Chondrocyte (in vitro differentiated cells): ENCODE measurements at regions not wholly inside any gene's neighbourhood (a gene's known extent, or its start where the extent isn't known, plus 50 kb on each side); places are given as distances from the start of the nearest gene placed in this dataset.
"Not testable (repeated sequence)": the region's sequence is repeated elsewhere in the genome, so short reads cannot be mapped to it uniquely, and the experiment has no call there.

Experiments
- DNase-seq: peaks from one replicate; pipeline ENCODE4 v3.0.0; 2021; ENCODE audit warnings: mixed read lengths, low spot score
- H3K27ac Mint-ChIP-seq: one replicate; pipeline ENCODE4 v1.8.0; 2021; ENCODE audit warnings: mild to moderate bottlenecking, moderate library complexity, mixed read lengths; ENCODE audit not compliant: unreplicated experiment
- H3K27me3 Mint-ChIP-seq: 2 replicates; pipeline ENCODE4 v1.8.0; 2021; ENCODE audit warnings: low read depth, mixed read lengths
- H3K36me3 Mint-ChIP-seq: 2 replicates; pipeline ENCODE4 v1.8.0; 2021; ENCODE audit warnings: low read depth, mixed read lengths
- H3K4me1 Mint-ChIP-seq: 2 replicates; pipeline ENCODE4 v1.8.0; 2021; ENCODE audit warnings: low read depth, mild to moderate bottlenecking, mixed read lengths
- H3K4me3 Mint-ChIP-seq: one replicate; pipeline ENCODE4 v1.8.0; 2021; ENCODE audit warnings: mild to moderate bottlenecking, moderate library complexity, mixed read lengths; ENCODE audit not compliant: unreplicated experiment
- H3K9me3 Mint-ChIP-seq: 2 replicates; pipeline ENCODE4 v1.8.0; 2021; ENCODE audit warnings: low read depth, mixed read lengths
- TF ChIP-seq, protein P1 (sequence below): fragments of 200-600 bp; sonication (generic); IDR thresholded peaks from 2 replicates; pipeline ENCODE4 v1.5.0; 2021; ENCODE audit warnings: antibody characterized with exemption, mild to moderate bottlenecking, moderate library complexity

DNA sequence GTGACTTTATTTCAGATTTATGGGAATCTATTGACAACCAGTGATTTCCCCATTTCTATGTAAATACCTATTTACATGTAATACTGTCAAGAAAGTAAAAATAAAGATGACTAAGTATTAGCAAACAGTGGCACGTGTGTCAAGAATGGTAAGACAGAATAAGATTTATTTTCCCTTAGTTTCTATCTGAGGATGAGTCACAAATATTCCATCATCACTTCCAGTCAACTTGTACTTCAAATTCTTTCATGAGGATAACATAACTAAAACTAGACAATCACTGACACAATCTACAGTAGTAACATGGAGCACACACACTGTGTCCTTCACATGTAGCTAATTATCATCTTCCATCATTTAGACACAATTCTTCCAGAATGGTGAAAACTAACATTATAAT, 625.3 kb upstream of the PCDH7 start:
- H3K27ac Mint-ChIP-seq: no peak overlapping the region
- no peaks in the 10 kb centered on the region for H3K27me3 Mint-ChIP-seq
- H3K36me3 Mint-ChIP-seq: no peaks in the 10 kb centered on the region
- no peak overlapping the region for H3K4me3 Mint-ChIP-seq
- no peaks in the 10 kb centered on the region for H3K4me1 Mint-ChIP-seq
- DNase-seq: no peak
- TF ChIP-seq, protein P1, sequence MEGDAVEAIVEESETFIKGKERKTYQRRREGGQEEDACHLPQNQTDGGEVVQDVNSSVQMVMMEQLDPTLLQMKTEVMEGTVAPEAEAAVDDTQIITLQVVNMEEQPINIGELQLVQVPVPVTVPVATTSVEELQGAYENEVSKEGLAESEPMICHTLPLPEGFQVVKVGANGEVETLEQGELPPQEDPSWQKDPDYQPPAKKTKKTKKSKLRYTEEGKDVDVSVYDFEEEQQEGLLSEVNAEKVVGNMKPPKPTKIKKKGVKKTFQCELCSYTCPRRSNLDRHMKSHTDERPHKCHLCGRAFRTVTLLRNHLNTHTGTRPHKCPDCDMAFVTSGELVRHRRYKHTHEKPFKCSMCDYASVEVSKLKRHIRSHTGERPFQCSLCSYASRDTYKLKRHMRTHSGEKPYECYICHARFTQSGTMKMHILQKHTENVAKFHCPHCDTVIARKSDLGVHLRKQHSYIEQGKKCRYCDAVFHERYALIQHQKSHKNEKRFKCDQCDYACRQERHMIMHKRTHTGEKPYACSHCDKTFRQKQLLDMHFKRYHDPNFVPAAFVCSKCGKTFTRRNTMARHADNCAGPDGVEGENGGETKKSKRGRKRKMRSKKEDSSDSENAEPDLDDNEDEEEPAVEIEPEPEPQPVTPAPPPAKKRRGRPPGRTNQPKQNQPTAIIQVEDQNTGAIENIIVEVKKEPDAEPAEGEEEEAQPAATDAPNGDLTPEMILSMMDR: no peak
- peaks cover 16% of the 10 kb centered on the region for H3K9me3 Mint-ChIP-seq

DNA sequence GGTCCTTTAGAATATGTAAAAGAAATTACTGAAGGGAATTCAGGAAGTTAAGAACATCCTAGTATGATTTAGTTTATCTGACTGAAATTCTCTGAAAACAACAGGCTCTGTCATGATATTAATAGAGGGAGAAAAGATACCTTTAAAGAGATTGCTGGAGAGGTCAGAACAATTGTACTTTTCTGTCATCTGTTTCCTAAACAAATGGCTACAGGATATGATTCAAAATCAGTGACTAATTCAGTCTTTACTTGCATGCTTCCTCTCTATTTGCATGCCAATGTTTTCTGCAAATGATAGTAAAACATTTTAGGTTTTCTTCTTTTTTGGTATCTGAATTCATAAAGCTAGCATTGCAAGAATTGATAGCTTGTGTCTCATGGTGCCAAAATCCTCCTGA, 616.7 kb upstream of the PCDH7 start:
- no peaks in the 10 kb centered on the region for H3K27me3 Mint-ChIP-seq
- no peak overlapping the region for H3K4me3 Mint-ChIP-seq
- H3K27ac Mint-ChIP-seq: no peak overlapping the region
- no peaks in the 10 kb centered on the region for H3K36me3 Mint-ChIP-seq
- peaks cover 22% of the 10 kb centered on the region for H3K9me3 Mint-ChIP-seq
- TF ChIP-seq, protein P1: no peak
- DNase-seq: no peak
- no peaks in the 10 kb centered on the region for H3K4me1 Mint-ChIP-seq

DNA sequence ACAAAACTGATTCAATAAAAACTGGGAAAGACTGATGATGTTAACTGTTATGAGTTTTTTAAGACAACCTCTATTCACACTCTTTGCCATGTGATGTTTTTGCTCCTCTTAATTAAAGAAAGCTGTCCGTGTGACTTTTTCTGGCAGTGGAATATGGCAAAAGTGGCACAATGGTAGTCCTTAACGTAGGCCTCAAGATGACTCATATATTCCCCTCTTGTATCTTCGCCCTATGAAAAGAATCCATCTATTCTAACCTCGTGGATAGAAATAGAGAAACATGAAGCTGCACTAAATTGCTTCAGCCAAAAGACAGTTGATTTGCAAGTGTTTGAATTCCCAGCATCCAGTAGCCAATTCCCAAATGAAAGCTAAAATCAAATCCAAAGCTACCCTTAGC, 603.8 kb upstream of the PCDH7 start:
- H3K4me3 Mint-ChIP-seq: no peak overlapping the region
- H3K9me3 Mint-ChIP-seq: peaks cover 7% of the 10 kb centered on the region
- H3K27me3 Mint-ChIP-seq: no peaks in the 10 kb centered on the region
- H3K36me3 Mint-ChIP-seq: no peaks in the 10 kb centered on the region
- TF ChIP-seq, protein P1: no peak
- no peak for DNase-seq
- no peak overlapping the region for H3K27ac Mint-ChIP-seq
- H3K4me1 Mint-ChIP-seq: no peaks in the 10 kb centered on the region

DNA sequence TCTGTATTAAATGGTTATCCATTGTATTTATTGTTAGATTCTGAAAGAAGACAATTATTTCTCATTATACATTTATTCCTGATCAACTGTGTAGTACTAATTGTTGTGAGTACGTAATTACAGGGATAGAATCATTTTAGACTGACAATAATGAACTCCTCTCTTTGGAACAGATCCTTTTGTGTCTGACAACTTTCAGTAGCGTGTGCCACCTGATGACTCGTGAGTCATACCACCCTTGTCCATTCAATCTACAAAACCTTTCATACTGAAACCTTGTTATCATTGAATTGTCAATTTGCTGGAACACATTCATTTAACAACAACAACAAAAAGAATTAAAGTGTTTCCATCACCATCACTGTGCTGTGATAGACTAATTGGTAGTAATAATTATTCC, 602.7 kb upstream of the PCDH7 start:
- H3K36me3 Mint-ChIP-seq: no peaks in the 10 kb centered on the region
- no peak overlapping the region for H3K27ac Mint-ChIP-seq
- no peaks in the 10 kb centered on the region for H3K4me1 Mint-ChIP-seq
- no peaks in the 10 kb centered on the region for H3K27me3 Mint-ChIP-seq
- TF ChIP-seq, protein P1: no peak
- DNase-seq: no peak
- peaks cover 3% of the 10 kb centered on the region for H3K9me3 Mint-ChIP-seq
- no peak overlapping the region for H3K4me3 Mint-ChIP-seq

DNA sequence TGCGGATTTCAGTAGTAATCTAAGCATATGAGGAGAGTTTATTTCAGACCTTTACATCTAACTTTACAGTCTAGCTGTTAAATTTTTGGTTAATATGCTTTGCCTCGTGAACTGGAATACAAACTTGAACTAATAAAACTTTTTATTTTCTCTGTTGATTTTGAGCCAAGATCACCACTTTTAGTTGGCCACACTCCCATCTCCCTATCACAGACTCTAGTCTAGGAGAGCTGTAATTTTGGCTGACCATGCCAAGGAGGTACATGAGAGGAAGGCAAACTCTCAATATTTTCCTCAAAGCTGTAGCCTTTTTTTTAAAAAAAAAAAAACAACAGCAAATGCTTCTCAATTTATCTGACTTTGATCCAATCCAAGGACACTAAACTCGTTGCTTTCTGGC, 597.5 kb upstream of the PCDH7 start:
- H3K9me3 Mint-ChIP-seq: peaks cover 3% of the 10 kb centered on the region
- no peaks in the 10 kb centered on the region for H3K27me3 Mint-ChIP-seq
- DNase-seq: no peak
- H3K36me3 Mint-ChIP-seq: no peaks in the 10 kb centered on the region
- H3K27ac Mint-ChIP-seq: no peak overlapping the region
- TF ChIP-seq, protein P1: no peak
- H3K4me1 Mint-ChIP-seq: peaks cover 8% of the 10 kb centered on the region
- H3K4me3 Mint-ChIP-seq: no peak overlapping the region

DNA sequence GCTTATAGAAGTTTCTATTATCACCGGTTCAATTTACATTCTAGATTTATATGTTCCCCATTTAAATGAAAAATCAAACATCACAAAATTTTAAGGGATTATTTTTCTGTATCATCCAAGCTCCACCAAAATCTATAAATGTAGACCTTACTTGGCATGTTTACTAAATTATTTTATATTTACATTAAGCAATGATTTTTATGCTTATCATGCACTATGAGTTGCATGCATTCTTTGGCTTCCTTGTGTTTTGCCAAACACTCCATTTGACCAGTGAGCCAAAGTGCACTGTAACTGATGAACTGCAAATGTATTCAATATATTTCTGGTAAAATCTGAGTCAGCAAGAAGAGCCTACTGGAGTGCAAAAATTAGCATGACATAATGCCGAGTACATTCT, 595.5 kb upstream of the PCDH7 start:
- H3K27me3 Mint-ChIP-seq, H3K4me1 Mint-ChIP-seq, H3K27ac Mint-ChIP-seq, H3K4me3 Mint-ChIP-seq, H3K36me3 Mint-ChIP-seq, DNase-seq, H3K9me3 Mint-ChIP-seq: not testable (repeated sequence)
